ENCODE measurements at regions not wholly inside any gene's neighbourhood (a gene's known extent, or its start where the extent isn't known, plus 50 kb on each side); places are given as distances from the start of the nearest gene placed in this dataset.

GRCh38 chr4:138659037-138659811, 356.4 kb upstream of the NOCT start:
- Histone ChIP-seq H3K27me3 (ENCODE audit: insufficient read depth, low read length, poor library complexity, severe bottlenecking) (no peaks in the 10 kb centered on the region), H3K9me3 (ENCODE audit: low read length) (no peaks in the 10 kb centered on the region), H3K36me3 (ENCODE audit: insufficient read depth, low read length) (no peaks in the 10 kb centered on the region), H3K4me1 (ENCODE audit: insufficient read depth, low read length) (no peaks in the 10 kb centered on the region), H3K4me3 (ENCODE audit: low read length) (no peak overlapping the region), H3K27ac (ENCODE audit: low read depth, low read length) (no peak overlapping the region)
- Mint-ChIP-seq H3K27me3 (no peaks in the 10 kb centered on the region), H3K9me3 (peaks cover 0 to 2% (median 0%) of the 10 kb centered on the region in 5 donors), H3K4me1 (no peaks in the 10 kb centered on the region), H3K36me3 (no peaks in the 10 kb centered on the region), H3K27ac (no peak overlapping the region), H3K4me3 (no peak overlapping the region)
- ChIA-PET CTCF (no interaction called here), POLR2A (no interaction called here)
- DNase-seq = no peak

- H3K27me3 ChIP-seq (ENCODE audit: insufficient read depth, low read length, poor library complexity, severe bottlenecking) = no peaks in the 10 kb centered on the region
- Mint-ChIP-seq H3K36me3 (no peaks in the 10 kb centered on the region), H3K27ac (no peak overlapping the region), H3K4me1 (no peaks in the 10 kb centered on the region), H3K4me3 (no peak overlapping the region), H3K27me3 (peaks cover 0 to under 1% of the 10 kb centered on the region in 2 donors), H3K9me3 (peaks cover 0 to 2% (median 0%) of the 10 kb centered on the region in 5 donors)
- ChIA-PET CTCF (no interaction called here), POLR2A (no interaction called here)
- no peaks in the 10 kb centered on the region for H3K4me1 ChIP-seq (ENCODE audit: insufficient read depth, low read length)
- H3K27ac ChIP-seq (ENCODE audit: low read depth, low read length) = no peak overlapping the region
- no peak for DNase-seq
- H3K4me3 ChIP-seq (ENCODE audit: low read length) = no peak overlapping the region
- no peaks in the 10 kb centered on the region for H3K9me3 ChIP-seq (ENCODE audit: low read length)
- H3K36me3 ChIP-seq (ENCODE audit: insufficient read depth, low read length) = no peaks in the 10 kb centered on the region
Observed at GRCh38 chr4:138658518-138658917, 357.1 kb upstream of the NOCT start.

- no peak overlapping the region for H3K27ac ChIP-seq (ENCODE audit: low read depth, low read length)
- Mint-ChIP-seq H3K27me3 (peaks cover 0 to 2% of the 10 kb centered on the region in 2 donors), H3K36me3 (no peaks in the 10 kb centered on the region), H3K27ac (no peak overlapping the region), H3K9me3 (peaks cover 0 to 2% (median 0%) of the 10 kb centered on the region in 5 donors), H3K4me1 (no peaks in the 10 kb centered on the region), H3K4me3 (no peak overlapping the region)
- H3K36me3 ChIP-seq (ENCODE audit: insufficient read depth, low read length) = no peaks in the 10 kb centered on the region
- H3K4me1 ChIP-seq (ENCODE audit: insufficient read depth, low read length) = no peaks in the 10 kb centered on the region
- DNase-seq = no peak
- H3K27me3 ChIP-seq (ENCODE audit: insufficient read depth, low read length, poor library complexity, severe bottlenecking) = no peaks in the 10 kb centered on the region
- ChIA-PET POLR2A (no interaction called here), CTCF (no interaction called here)
- H3K4me3 ChIP-seq (ENCODE audit: low read length) = no peak overlapping the region
- no peaks in the 10 kb centered on the region for H3K9me3 ChIP-seq (ENCODE audit: low read length)
Observed at GRCh38 chr4:138656990-138657389, 358.6 kb upstream of the NOCT start.

GRCh38 chr4:138655985-138656384, 359.6 kb upstream of the NOCT start:
- H3K4me1 ChIP-seq (ENCODE audit: insufficient read depth, low read length) = no peaks in the 10 kb centered on the region
- H3K9me3 Mint-ChIP-seq = peaks cover 0 to 4% (median 0%) of the 10 kb centered on the region in 5 donors
- CTCF ChIA-PET = no interaction called here

GRCh38 chr4:138655286-138655685, 360.3 kb upstream of the NOCT start:
- ChIA-PET CTCF (no interaction called here), POLR2A (no interaction called here)
- no peak overlapping the region for H3K27ac Mint-ChIP-seq
- H3K36me3 Mint-ChIP-seq = no peaks in the 10 kb centered on the region
- Histone ChIP-seq H3K4me1 (ENCODE audit: insufficient read depth, low read length) (no peaks in the 10 kb centered on the region), H3K9me3 (ENCODE audit: low read length) (no peaks in the 10 kb centered on the region), H3K4me3 (ENCODE audit: low read length) (no peak overlapping the region), H3K27me3 (ENCODE audit: insufficient read depth, low read length, poor library complexity, severe bottlenecking) (no peaks in the 10 kb centered on the region), H3K27ac (ENCODE audit: low read depth, low read length) (no peak overlapping the region), H3K36me3 (ENCODE audit: insufficient read depth, low read length) (no peaks in the 10 kb centered on the region)
- no peak overlapping the region for H3K4me3 Mint-ChIP-seq
- H3K9me3 Mint-ChIP-seq = peaks cover 0 to 4% (median 0%) of the 10 kb centered on the region in 5 donors
- peaks cover 0 to 2% of the 10 kb centered on the region in 2 donors for H3K27me3 Mint-ChIP-seq
- no peaks in the 10 kb centered on the region for H3K4me1 Mint-ChIP-seq
- no peak for DNase-seq

More at GRCh38 chr4:138655985-138656384, 359.6 kb upstream of the NOCT start:
- Histone ChIP-seq H3K36me3 (ENCODE audit: insufficient read depth, low read length) (no peaks in the 10 kb centered on the region), H3K9me3 (ENCODE audit: low read length) (no peaks in the 10 kb centered on the region), H3K4me3 (ENCODE audit: low read length) (no peak overlapping the region), H3K27ac (ENCODE audit: low read depth, low read length) (no peak overlapping the region), H3K27me3 (ENCODE audit: insufficient read depth, low read length, poor library complexity, severe bottlenecking) (no peaks in the 10 kb centered on the region)
- H3K27me3 Mint-ChIP-seq = peaks cover 0 to 2% of the 10 kb centered on the region in 2 donors
- no peaks in the 10 kb centered on the region for H3K4me1 Mint-ChIP-seq
- no peak for DNase-seq
- POLR2A ChIA-PET = no interaction called here
- no peak overlapping the region for H3K4me3 Mint-ChIP-seq
- H3K36me3 Mint-ChIP-seq = no peaks in the 10 kb centered on the region
- no peak overlapping the region for H3K27ac Mint-ChIP-seq

GRCh38 chr4:138650929-138651448, 364.6 kb upstream of the NOCT start:
- Histone ChIP-seq H3K9me3 (ENCODE audit: low read length) (no peaks in the 10 kb centered on the region), H3K27ac (ENCODE audit: low read depth, low read length) (no peak overlapping the region), H3K36me3 (ENCODE audit: insufficient read depth, low read length) (no peaks in the 10 kb centered on the region), H3K27me3 (ENCODE audit: insufficient read depth, low read length, poor library complexity, severe bottlenecking) (no peaks in the 10 kb centered on the region), H3K4me1 (ENCODE audit: insufficient read depth, low read length) (no peaks in the 10 kb centered on the region), H3K4me3 (ENCODE audit: low read length) (no peak overlapping the region)
- CTCF ChIA-PET = no interaction called here
- Mint-ChIP-seq H3K36me3 (no peaks in the 10 kb centered on the region), H3K27me3 (peaks cover 0 to 2% of the 10 kb centered on the region in 2 donors), H3K4me1 (no peaks in the 10 kb centered on the region), H3K4me3 (no peak overlapping the region), H3K27ac (no peak overlapping the region), H3K9me3 (peaks cover 0 to 6% (median 0%) of the 10 kb centered on the region in 5 donors)
- no peak for DNase-seq
- POLR2A ChIA-PET = no interaction called here

GRCh38 chr4:138650495-138650894, 365.1 kb upstream of the NOCT start:
- Histone ChIP-seq H3K36me3 (ENCODE audit: insufficient read depth, low read length) (no peaks in the 10 kb centered on the region), H3K9me3 (ENCODE audit: low read length) (no peaks in the 10 kb centered on the region), H3K27ac (ENCODE audit: low read depth, low read length) (no peak overlapping the region), H3K4me1 (ENCODE audit: insufficient read depth, low read length) (no peaks in the 10 kb centered on the region), H3K4me3 (ENCODE audit: low read length) (no peak overlapping the region), H3K27me3 (ENCODE audit: insufficient read depth, low read length, poor library complexity, severe bottlenecking) (no peaks in the 10 kb centered on the region)
- Mint-ChIP-seq H3K9me3 (peaks cover 0 to 6% (median 0%) of the 10 kb centered on the region in 5 donors), H3K4me3 (no peak overlapping the region), H3K27me3 (peaks cover 0 to 2% of the 10 kb centered on the region in 2 donors), H3K4me1 (no peaks in the 10 kb centered on the region), H3K36me3 (no peaks in the 10 kb centered on the region), H3K27ac (no peak overlapping the region)
- CTCF ChIA-PET = no interaction called here
- no peak for DNase-seq
- POLR2A ChIA-PET = no interaction called here

- ChIA-PET CTCF (no interaction called here), POLR2A (no interaction called here)
- DNase-seq = no peak
- H3K36me3 ChIP-seq (ENCODE audit: insufficient read depth, low read length) = no peaks in the 10 kb centered on the region
- no peaks in the 10 kb centered on the region for H3K9me3 ChIP-seq (ENCODE audit: low read length)
- H3K4me3 Mint-ChIP-seq = no peak overlapping the region
- H3K4me1 ChIP-seq (ENCODE audit: insufficient read depth, low read length) = no peaks in the 10 kb centered on the region
- no peaks in the 10 kb centered on the region for H3K4me1 Mint-ChIP-seq
- H3K27me3 ChIP-seq (ENCODE audit: insufficient read depth, low read length, poor library complexity, severe bottlenecking) = no peaks in the 10 kb centered on the region
- H3K4me3 ChIP-seq (ENCODE audit: low read length) = no peak overlapping the region
- no peaks in the 10 kb centered on the region for H3K36me3 Mint-ChIP-seq
- H3K9me3 Mint-ChIP-seq = peaks cover 0 to 6% (median 0%) of the 10 kb centered on the region in 5 donors
- H3K27ac Mint-ChIP-seq = no peak overlapping the region
- no peaks in the 10 kb centered on the region for H3K27me3 Mint-ChIP-seq
- no peak overlapping the region for H3K27ac ChIP-seq (ENCODE audit: low read depth, low read length)
Observed at GRCh38 chr4:138647433-138647832, 368.1 kb upstream of the NOCT start.

All from CD8-positive, alpha-beta memory T cell (primary cell).